Choroid plexus epithelial cell (primary cell): ENCODE measurements at regions not wholly inside any gene's neighbourhood (a gene's known extent, or its start where the extent isn't known, plus 50 kb on each side); places are given as distances from the start of the nearest gene placed in this dataset.

Experiments
- DNase-seq: peaks from one replicate; pipeline ENCODE4 v3.0.0-alpha.2; 2010; ENCODE audit warnings: low read depth
- H3K4me3 ChIP-seq: 2 replicates; pipeline ENCODE4 v1.5.1; 2011; ENCODE audit warnings: low read depth, mild to moderate bottlenecking, control low read depth, low read length, moderate library complexity
- CTCF ChIP-seq: conservative IDR thresholded peaks from 2 replicates; pipeline ENCODE4 v1.5.1; 2011; ENCODE audit warnings: low read depth, mild to moderate bottlenecking, control low read depth, inconsistent platforms, low read length, moderate library complexity

- no peak for DNase-seq
- no peak overlapping the region for H3K4me3 ChIP-seq
- TF ChIP-seq CTCF, result no peak
These were observed 108.0 kb upstream of the GOT2 start for GRCh38 chr16:58842156-58842555.

- H3K4me3 ChIP-seq, result no peak overlapping the region
- no peak for TF ChIP-seq CTCF
- DNase-seq, result no peak
These were observed 103.8 kb upstream of the GOT2 start for GRCh38 chr16:58837950-58838349.

GRCh38 chr16:58836427-58836826 is 102.3 kb upstream of the GOT2 start:
- TF ChIP-seq CTCF, result no peak
- DNase-seq, result no peak
- H3K4me3 ChIP-seq, result no peak overlapping the region

GRCh38 chr16:58832386-58832895 is 98.3 kb upstream of the GOT2 start:
- DNase-seq, result peak; percentile 1
- TF ChIP-seq CTCF, result no peak
- no peak overlapping the region for H3K4me3 ChIP-seq

- DNase-seq, result no peak
- no peak for TF ChIP-seq CTCF
- no peak overlapping the region for H3K4me3 ChIP-seq
These were observed 97.3 kb upstream of the GOT2 start for GRCh38 chr16:58831386-58831785.

GRCh38 chr16:58828901-58829545 is 94.9 kb upstream of the GOT2 start:
- no peak for TF ChIP-seq CTCF
- H3K4me3 ChIP-seq, result no peak overlapping the region
- DNase-seq, result no peak

GRCh38 chr16:58824201-58824600 is 90.1 kb upstream of the GOT2 start:
- H3K4me3 ChIP-seq, result no peak overlapping the region
- TF ChIP-seq CTCF, result no peak
- no peak for DNase-seq
